ENCODE measurements at regions not wholly inside any gene's neighbourhood (a gene's known extent, or its start where the extent isn't known, plus 50 kb on each side); places are given as distances from the start of the nearest gene placed in this dataset.

- in situ Hi-C loops (cut with MboI; ENCODE audit: low pct_unique_long_range_greater_than_20kb, low sequenced_read_pairs, unreplicated experiment), result no loop called here
- DNase-seq (ENCODE audit: low spot score), result no peak
- TF ChIP-seq, protein P1, sequence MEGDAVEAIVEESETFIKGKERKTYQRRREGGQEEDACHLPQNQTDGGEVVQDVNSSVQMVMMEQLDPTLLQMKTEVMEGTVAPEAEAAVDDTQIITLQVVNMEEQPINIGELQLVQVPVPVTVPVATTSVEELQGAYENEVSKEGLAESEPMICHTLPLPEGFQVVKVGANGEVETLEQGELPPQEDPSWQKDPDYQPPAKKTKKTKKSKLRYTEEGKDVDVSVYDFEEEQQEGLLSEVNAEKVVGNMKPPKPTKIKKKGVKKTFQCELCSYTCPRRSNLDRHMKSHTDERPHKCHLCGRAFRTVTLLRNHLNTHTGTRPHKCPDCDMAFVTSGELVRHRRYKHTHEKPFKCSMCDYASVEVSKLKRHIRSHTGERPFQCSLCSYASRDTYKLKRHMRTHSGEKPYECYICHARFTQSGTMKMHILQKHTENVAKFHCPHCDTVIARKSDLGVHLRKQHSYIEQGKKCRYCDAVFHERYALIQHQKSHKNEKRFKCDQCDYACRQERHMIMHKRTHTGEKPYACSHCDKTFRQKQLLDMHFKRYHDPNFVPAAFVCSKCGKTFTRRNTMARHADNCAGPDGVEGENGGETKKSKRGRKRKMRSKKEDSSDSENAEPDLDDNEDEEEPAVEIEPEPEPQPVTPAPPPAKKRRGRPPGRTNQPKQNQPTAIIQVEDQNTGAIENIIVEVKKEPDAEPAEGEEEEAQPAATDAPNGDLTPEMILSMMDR (IDR thresholded peaks at IDR 0.05; ENCODE audit: extremely low read depth, insufficient read depth, missing control alignments), result no peak
Observed at GRCh38 chr2:208867374-208867773, 460.8 kb downstream of the PTH2R start.

GRCh38 chr2:208872591-208872990 lies 466.0 kb downstream of the PTH2R start:
- TF ChIP-seq, protein P1 (IDR thresholded peaks at IDR 0.05; ENCODE audit: extremely low read depth, insufficient read depth, missing control alignments), result no peak
- in situ Hi-C loops (cut with MboI; ENCODE audit: low pct_unique_long_range_greater_than_20kb, low sequenced_read_pairs, unreplicated experiment), result no loop called here
- no peak for DNase-seq (ENCODE audit: low spot score)

GRCh38 chr2:208879666-208880065 lies 473.1 kb downstream of the PTH2R start:
- TF ChIP-seq, protein P1 (IDR thresholded peaks at IDR 0.05; ENCODE audit: extremely low read depth, insufficient read depth, missing control alignments), result no peak

DNA sequence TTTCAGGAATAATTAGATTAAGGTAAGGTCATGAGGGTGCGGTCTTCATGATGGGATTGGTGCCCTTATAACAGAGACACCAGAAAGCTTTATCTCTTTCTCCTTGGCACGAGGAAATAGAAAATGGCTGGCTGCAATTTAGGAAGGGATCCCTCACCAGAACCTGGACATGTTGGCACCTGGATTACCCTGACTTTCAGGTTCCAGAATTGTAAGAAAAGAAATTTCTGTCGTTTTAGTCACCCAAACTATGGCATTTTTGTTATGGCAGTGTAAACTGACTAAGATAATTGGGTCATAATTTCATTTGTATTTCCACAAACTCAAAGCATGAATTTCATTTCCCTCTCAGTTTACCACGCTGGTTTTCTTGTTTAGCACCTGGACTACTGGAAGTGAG lies 473.6 kb downstream of the PTH2R start:
- in situ Hi-C loops (cut with MboI; ENCODE audit: low pct_unique_long_range_greater_than_20kb, low sequenced_read_pairs, unreplicated experiment), result no loop called here
- DNase-seq (ENCODE audit: low spot score), result no peak

More at GRCh38 chr2:208879666-208880065, 473.1 kb downstream of the PTH2R start:
- in situ Hi-C loops (cut with MboI; ENCODE audit: low pct_unique_long_range_greater_than_20kb, low sequenced_read_pairs, unreplicated experiment), result no loop called here
- DNase-seq (ENCODE audit: low spot score), result no peak

GRCh38 chr2:208890486-208890885 lies 483.9 kb downstream of the PTH2R start:
- in situ Hi-C loops (cut with MboI; ENCODE audit: low pct_unique_long_range_greater_than_20kb, low sequenced_read_pairs, unreplicated experiment), result no loop called here
- TF ChIP-seq, protein P1 (IDR thresholded peaks at IDR 0.05; ENCODE audit: extremely low read depth, insufficient read depth, missing control alignments), result no peak
- no peak for DNase-seq (ENCODE audit: low spot score)

More for the DNA sequence above, 473.6 kb downstream of the PTH2R start:
- TF ChIP-seq, protein P1 (IDR thresholded peaks at IDR 0.05; ENCODE audit: extremely low read depth, insufficient read depth, missing control alignments), result no peak

DNA sequence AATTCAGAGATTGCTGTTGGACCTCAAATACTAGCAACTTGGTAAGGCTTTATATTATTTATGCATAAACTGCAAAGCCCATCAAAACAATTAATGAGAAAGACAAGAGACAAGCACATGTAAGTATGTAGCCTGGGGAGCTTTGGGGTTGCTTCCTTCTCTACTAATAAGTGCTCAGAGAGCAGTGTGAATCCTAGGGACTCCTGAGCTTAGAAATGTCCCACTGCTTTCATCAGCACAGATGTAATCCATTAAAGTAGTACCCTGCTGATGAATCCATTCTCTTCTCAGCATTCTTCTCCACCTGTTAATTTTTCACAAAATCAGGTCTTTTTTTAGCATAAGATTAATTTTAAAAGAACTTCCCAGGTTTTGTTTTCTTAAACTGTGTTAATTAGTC lies 485.6 kb downstream of the PTH2R start:
- TF ChIP-seq, protein P1 (IDR thresholded peaks at IDR 0.05; ENCODE audit: extremely low read depth, insufficient read depth, missing control alignments), result no peak
- in situ Hi-C loops (cut with MboI; ENCODE audit: low pct_unique_long_range_greater_than_20kb, low sequenced_read_pairs, unreplicated experiment), result no loop called here
- no peak for DNase-seq (ENCODE audit: low spot score)

GRCh38 chr2:208906330-208906729 lies 499.7 kb downstream of the PTH2R start:
- TF ChIP-seq, protein P1 (IDR thresholded peaks at IDR 0.05; ENCODE audit: extremely low read depth, insufficient read depth, missing control alignments), result no peak
- in situ Hi-C loops (cut with MboI; ENCODE audit: low pct_unique_long_range_greater_than_20kb, low sequenced_read_pairs, unreplicated experiment), result no loop called here
- DNase-seq (ENCODE audit: low spot score), result no peak

Measured in GM13977 (cell line).